Fibroblast of lung (primary cell): ENCODE measurements at regions not wholly inside any gene's neighbourhood (a gene's known extent, or its start where the extent isn't known, plus 50 kb on each side); places are given as distances from the start of the nearest gene placed in this dataset.

Source experiments
- CTCF ChIP-seq, 2 donors: IDR thresholded peaks in 1 of 2; conservative IDR thresholded peaks in 1 of 2; 1 replicate in 1 of 2; 2 replicates in 1 of 2; pipeline ENCODE4 v1.5.1; 2011 to 2012; ENCODE audit warnings: low read length in 2 of 2, control low read depth in 1 of 2, inconsistent platforms in 1 of 2, low read depth in 1 of 2, mild to moderate bottlenecking in 1 of 2
- EZH2 ChIP-seq: IDR thresholded peaks from 2 replicates; pipeline ENCODE4 v1.5.1; 2012; ENCODE audit warnings: low read length, control low read depth, mild to moderate bottlenecking; ENCODE audit errors: missing control alignments

DNA sequence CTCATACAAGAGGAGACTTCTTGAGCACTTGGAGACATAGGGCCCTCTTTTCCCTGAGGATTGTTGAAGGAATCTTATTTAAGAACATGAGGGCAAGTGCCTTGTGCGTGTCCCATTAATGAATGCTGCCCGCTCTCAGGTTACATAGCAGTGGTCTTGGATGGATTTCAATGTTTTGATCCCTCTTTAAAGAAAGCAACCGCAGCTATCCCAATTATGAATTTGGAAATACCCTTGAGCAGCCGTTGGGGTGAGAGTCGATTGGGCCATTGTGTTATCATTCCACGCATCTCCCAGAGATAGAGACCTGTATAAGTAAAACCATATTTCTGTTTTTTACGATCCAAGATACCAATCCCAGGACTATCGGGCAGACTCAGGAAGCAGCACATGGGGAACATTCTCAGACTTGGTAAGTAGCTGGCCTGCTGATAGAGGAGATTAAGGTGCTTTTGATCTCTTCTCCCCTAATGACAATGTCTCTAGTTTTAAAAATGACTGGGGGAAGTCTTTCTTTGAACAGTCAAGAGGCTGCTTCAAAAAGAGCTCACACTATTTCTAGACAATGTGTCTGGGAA lies 145.3 kb downstream of the MACROH2A1 start:
- TF ChIP-seq CTCF (conservative IDR thresholded peaks at IDR 0.05 in 1 of 2, IDR thresholded peaks at IDR 0.05 in 1 of 2; ENCODE audit: low read depth in 1 of 2, low read length in 2 of 2) (no peak), EZH2 (no peak)
